Thymus (tissue), 11 donors: ENCODE measurements at regions not wholly inside any gene's neighbourhood (a gene's known extent, or its start where the extent isn't known, plus 50 kb on each side); places are given as distances from the start of the nearest gene placed in this dataset.

Experiments used
- DNase-seq, 9 donors: peaks; one replicate each; pipeline ENCODE4 v3.0.0-alpha.2; 2013; ENCODE audit warnings: low spot score in 9 of 9, low read depth in 6 of 9, missing footprints in 1 of 9
- H3K27ac ChIP-seq, 2 donors: one replicate each; pipeline ENCODE4 v1.5.1; 2013; ENCODE audit warnings: control low read depth in 1 of 2, low read depth in 1 of 2, low read length in 1 of 2, mild to moderate bottlenecking in 1 of 2, moderate library complexity in 1 of 2
- H3K27me3 ChIP-seq, 2 donors: one replicate each; pipeline ENCODE4 v1.5.1; 2013; ENCODE audit warnings: low read length in 1 of 2; ENCODE audit not compliant: control insufficient read depth in 2 of 2, insufficient read depth in 1 of 2
- H3K36me3 ChIP-seq, 2 donors: one replicate each; pipeline ENCODE4 v1.5.1; 2013; ENCODE audit warnings: low read length in 1 of 2, mild to moderate bottlenecking in 1 of 2, moderate library complexity in 1 of 2; ENCODE audit not compliant: control insufficient read depth in 2 of 2, insufficient read depth in 2 of 2
- H3K4me1 ChIP-seq, 2 donors: one replicate each; pipeline ENCODE4 v1.5.1; 2013; ENCODE audit warnings: low read length in 2 of 2; ENCODE audit not compliant: control insufficient read depth in 2 of 2, insufficient read depth in 2 of 2
- H3K4me3 ChIP-seq, 2 donors: one replicate each; pipeline ENCODE4 v1.5.1; 2013; ENCODE audit warnings: low read length in 2 of 2, control low read depth in 1 of 2, mild to moderate bottlenecking in 1 of 2
- H3K9me3 ChIP-seq, 2 donors: one replicate each; pipeline ENCODE4 v1.5.1; 2013; ENCODE audit warnings: low read length in 1 of 2, mild to moderate bottlenecking in 1 of 2; ENCODE audit not compliant: control insufficient read depth in 2 of 2, insufficient read depth in 1 of 2
- WGBS: extraction: QIAGEN DNeasy Blood & Tissue Kit; methylation state at CpG from one replicate; pipeline ENCODE4 v1.1.7; 2013; 5-methylcytosine and 5-hydroxymethylcytosine counted together
- donor health status: healthy.

DNA sequence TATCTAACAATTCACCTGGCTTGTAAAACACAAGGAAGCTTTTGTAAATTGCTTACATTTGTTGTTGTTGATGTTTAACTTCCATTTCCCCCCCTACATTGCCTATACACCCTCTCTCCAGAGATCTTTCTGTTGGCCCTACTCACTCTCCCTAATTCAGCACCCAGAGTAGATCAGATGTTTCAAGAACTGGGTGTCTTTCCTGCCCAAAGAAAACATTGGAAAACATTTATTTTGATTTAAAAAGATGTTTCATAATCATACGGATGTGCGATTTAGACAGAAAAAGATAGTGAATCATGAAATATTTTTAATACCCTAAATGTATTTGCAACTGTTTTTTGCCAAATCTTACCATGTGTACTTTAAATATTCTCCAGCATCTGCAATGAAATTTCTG lies 446.4 kb upstream of the RGS6 start:
- H3K9me3 ChIP-seq = no peaks in the 10 kb centered on the region
- H3K27me3 ChIP-seq = no peaks in the 10 kb centered on the region
- no peak for DNase-seq
- H3K4me1 ChIP-seq = peaks cover 6 to 7% of the 10 kb centered on the region in 2 donors
- peaks cover 0 to 3% of the 10 kb centered on the region in 2 donors for H3K36me3 ChIP-seq
- WGBS = 98% methylated on average over 2 of the region's 2 CpGs
- no peak overlapping the region for H3K27ac ChIP-seq
- H3K4me3 ChIP-seq = no peak overlapping the region

DNA sequence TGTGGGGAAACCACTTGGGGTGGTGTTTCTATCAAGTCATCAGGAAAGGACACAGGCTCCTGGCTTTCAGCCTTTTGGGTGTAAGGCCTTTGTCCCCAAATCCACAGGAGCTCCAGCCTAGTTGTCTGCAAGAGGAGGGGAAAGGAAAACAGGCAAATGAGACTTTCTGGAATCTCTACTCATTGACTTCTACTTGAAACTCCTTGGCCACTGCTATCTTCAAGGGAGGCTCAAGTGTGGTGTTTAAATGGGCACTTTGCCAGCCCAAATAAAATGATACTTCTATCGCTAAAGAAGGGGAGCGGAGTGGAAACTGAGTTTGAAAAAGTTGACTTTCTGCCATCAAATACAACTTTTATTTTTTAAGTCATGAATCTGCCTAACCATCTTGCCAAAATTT lies 445.9 kb upstream of the RGS6 start:
- H3K36me3 ChIP-seq = peaks cover 0 to 3% of the 10 kb centered on the region in 2 donors
- no peaks in the 10 kb centered on the region for H3K27me3 ChIP-seq
- no peak overlapping the region for H3K4me3 ChIP-seq
- H3K4me1 ChIP-seq = peaks cover 6 to 7% of the 10 kb centered on the region in 2 donors
- no peaks in the 10 kb centered on the region for H3K9me3 ChIP-seq
- DNase-seq = no peak
- H3K27ac ChIP-seq = no peak overlapping the region
- WGBS = 95% methylated on average over 2 of the region's 2 CpGs

DNA sequence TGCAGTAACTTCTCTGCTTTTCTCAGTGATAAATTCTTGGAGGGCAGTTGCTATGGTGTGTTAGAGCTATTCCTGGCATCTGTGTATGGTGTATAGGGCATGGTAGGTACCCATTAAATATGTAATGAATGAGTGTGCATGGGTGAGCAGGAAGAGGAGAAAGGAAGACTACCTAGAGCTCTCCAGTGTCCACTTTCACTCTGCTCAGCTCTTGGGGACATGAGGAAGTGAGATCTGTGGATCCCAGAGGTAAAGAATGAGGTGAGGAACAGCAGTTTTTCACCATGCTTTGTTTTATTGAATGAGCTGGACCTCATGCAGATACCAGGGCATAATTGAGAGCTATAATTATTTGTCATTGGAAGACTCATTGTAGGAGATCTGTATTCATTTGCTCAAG lies 444.8 kb upstream of the RGS6 start:
- H3K4me3 ChIP-seq = no peak overlapping the region
- peaks cover 6 to 7% of the 10 kb centered on the region in 2 donors for H3K4me1 ChIP-seq
- no peak overlapping the region for H3K27ac ChIP-seq
- H3K9me3 ChIP-seq = no peaks in the 10 kb centered on the region
- no peak for DNase-seq
- no peaks in the 10 kb centered on the region for H3K27me3 ChIP-seq
- peaks cover 0 to 3% of the 10 kb centered on the region in 2 donors for H3K36me3 ChIP-seq

DNA sequence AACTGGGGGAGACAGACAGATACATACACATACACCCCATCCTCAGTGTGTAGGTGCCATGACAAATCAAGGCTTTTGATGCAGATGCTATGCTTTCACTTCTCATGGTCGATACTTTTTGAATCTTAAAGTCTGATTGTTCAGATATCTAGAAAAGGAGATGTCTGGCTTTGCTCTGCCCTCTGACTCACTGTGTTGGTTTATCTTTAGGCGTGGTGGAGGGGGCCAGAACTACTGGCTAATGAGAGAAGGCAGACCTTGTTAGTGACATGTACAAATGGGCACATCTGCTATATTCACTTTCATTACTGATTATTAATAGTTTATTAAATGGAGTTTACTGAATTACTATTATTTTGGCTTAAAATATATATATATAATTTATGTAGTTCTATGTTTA lies 444.3 kb upstream of the RGS6 start:
- Histone ChIP-seq H3K27ac (no peak overlapping the region), H3K27me3 (no peaks in the 10 kb centered on the region), H3K4me3 (no peak overlapping the region), H3K4me1 (peaks cover 6 to 7% of the 10 kb centered on the region in 2 donors), H3K36me3 (peaks cover 0 to 3% of the 10 kb centered on the region in 2 donors), H3K9me3 (no peaks in the 10 kb centered on the region)
- no peak for DNase-seq
- WGBS = 93% methylated on average over 2 of the region's 2 CpGs

DNA sequence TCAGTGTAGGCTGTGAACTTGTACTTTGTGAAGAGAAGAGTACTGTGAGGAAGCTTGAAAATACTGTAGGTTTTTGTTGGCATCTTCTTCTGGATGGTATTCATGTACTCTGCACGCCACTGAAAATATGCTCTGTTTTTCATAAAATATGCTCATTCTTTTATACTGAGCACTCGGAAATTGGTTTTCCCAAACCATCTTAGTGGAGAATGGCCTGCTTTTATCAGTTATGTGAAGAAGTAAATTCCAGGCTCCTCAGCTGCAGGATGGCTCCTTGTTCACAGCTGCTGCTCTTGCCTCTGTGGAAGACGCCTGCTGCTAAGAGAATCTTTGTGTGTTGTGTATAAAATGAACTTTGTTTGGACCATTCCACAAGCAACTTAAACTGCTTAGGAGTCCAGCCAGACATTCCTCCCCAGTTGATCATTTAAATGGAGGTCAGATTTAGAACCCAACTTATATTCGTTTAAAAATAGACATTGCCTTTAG lies 443.5 kb upstream of the RGS6 start:
- H3K4me1 ChIP-seq = peaks cover 2 to 3% of the 10 kb centered on the region in 2 donors
- peaks cover 0 to 1% of the 10 kb centered on the region in 2 donors for H3K36me3 ChIP-seq
- 96% methylated on average over 4 of the region's 4 CpGs for WGBS
- no peak overlapping the region for H3K4me3 ChIP-seq
- no peaks in the 10 kb centered on the region for H3K9me3 ChIP-seq
- H3K27ac ChIP-seq = no peak overlapping the region
- H3K27me3 ChIP-seq = no peaks in the 10 kb centered on the region
- no peak for DNase-seq

DNA sequence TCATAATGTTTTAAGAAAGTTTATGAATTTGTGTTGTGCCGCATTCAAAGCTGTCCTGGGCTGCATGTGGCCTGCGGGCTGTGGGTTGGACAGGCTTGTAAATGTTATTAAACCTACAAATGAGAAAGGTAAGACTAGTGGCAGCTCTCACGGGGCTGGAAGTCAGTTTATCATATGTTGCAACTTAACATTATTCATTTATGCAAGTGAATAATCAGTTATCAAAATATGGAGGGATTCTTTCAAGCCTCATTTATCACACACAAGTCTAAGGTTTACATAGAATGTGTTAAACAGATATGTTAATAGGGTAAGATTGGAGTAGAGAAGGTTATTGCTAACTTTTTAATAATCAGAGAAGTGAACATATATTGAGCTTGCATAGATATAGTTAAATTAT lies 442.5 kb upstream of the RGS6 start:
- Histone ChIP-seq H3K9me3 (no peaks in the 10 kb centered on the region), H3K27me3 (no peaks in the 10 kb centered on the region), H3K4me3 (no peak overlapping the region), H3K36me3 (no peaks in the 10 kb centered on the region), H3K27ac (no peak overlapping the region), H3K4me1 (no peaks in the 10 kb centered on the region)
- over 99% methylated on average over 3 of the region's 3 CpGs for WGBS
- DNase-seq = no peak

DNA sequence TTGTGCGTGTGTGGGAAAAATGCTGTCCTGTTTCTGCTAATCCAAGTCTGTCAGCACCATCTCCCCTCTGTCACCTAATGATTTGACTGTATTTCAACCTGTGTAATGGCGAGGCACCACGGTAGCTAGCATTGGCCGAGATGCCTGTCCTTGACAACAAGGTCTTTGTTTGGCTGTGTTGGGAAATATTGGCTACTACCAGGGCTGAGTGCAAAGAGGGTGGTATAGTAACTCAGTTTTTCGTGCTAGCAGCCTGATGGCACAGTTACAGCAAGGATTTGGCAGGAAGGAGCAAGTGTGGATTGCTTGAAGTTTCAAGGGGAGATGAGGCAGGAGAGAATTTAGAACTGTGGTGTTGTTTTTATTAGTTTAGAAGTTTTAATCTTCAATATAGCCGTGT lies 440.3 kb upstream of the RGS6 start:
- WGBS = 98% methylated on average over 6 of the region's 6 CpGs
- Histone ChIP-seq H3K9me3 (no peaks in the 10 kb centered on the region), H3K27ac (no peak overlapping the region), H3K27me3 (no peaks in the 10 kb centered on the region), H3K4me1 (no peaks in the 10 kb centered on the region), H3K36me3 (no peaks in the 10 kb centered on the region), H3K4me3 (no peak overlapping the region)
- no peak for DNase-seq

DNA sequence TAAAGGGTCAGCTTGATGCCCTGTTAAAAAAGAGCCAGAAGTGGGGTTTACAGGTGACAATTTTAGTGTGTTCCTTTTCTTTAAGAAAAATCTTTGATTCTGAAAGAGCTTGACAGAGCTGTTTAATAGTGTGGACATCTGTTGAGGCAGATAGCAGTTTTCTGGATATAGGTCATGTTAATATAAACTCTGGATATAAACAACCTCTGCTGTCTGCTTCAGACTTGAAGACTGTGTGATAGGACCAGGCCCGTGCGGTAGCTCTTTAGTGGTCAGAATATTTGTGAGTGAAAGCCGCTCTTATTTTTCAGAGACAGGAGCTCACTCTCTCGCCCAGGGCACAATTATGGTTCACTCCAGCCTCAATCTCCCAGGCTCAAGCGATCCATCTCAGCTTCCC lies 439.9 kb upstream of the RGS6 start:
- WGBS = 89% methylated on average over 5 of the region's 5 CpGs
- DNase-seq = no peak
- H3K36me3 ChIP-seq = no peaks in the 10 kb centered on the region
- H3K4me1 ChIP-seq = no peaks in the 10 kb centered on the region
- H3K27me3 ChIP-seq = no peaks in the 10 kb centered on the region
- no peaks in the 10 kb centered on the region for H3K9me3 ChIP-seq
- no peak overlapping the region for H3K27ac ChIP-seq
- H3K4me3 ChIP-seq = no peak overlapping the region

DNA sequence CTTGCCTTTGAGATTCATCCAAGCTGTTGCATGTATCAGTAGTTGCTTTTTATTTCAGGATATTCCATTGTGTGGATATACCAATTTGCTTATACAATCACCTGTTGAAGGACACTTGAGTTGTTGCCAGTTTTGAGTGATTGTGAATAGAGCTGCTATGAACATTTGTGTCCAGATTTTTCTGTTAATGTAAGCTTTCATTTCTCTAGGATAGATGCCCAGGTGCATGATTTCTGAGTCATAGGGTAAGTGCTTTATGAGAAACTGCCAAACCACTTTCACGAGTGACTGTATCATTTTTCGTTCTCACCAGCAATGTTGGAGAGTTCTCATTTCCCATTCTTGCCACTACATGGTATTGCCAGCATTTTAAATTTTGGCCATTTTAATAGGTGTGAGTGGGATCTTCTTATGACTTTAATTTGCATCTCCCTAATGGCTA lies 434.6 kb upstream of the RGS6 start:
- Histone ChIP-seq H3K27ac (no peak overlapping the region), H3K27me3 (no peaks in the 10 kb centered on the region), H3K36me3 (no peaks in the 10 kb centered on the region), H3K4me1 (no peaks in the 10 kb centered on the region), H3K9me3 (no peaks in the 10 kb centered on the region), H3K4me3 (no peak overlapping the region)
- DNase-seq = peak in 1 of 9 donors; percentile 25
- 67% methylated on average over 2 of the region's 2 CpGs for WGBS

DNA sequence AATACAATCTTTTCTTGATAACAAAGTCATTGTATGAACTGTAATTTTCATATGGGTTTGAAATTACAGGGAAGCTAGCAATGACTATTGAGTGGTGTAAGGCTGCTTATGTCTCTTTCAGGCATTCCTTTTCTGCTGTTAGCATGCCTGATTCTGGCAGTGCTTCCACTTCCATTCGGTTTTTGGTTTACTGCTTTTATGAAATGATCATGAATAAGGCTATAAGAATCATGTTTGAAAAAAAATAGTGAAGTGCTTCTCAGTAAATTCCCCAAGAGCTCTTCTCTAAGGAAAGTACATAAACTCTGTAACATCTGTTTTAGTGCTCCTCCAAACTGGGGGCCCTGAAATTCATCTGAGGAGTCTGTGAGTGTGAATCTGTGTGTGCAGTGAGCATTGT lies 434.0 kb upstream of the RGS6 start:
- Histone ChIP-seq H3K4me3 (no peak overlapping the region), H3K4me1 (no peaks in the 10 kb centered on the region), H3K36me3 (no peaks in the 10 kb centered on the region), H3K27ac (no peak overlapping the region), H3K9me3 (no peaks in the 10 kb centered on the region), H3K27me3 (no peaks in the 10 kb centered on the region)
- no peak for DNase-seq
- WGBS = 90% methylated on average over 1 of the region's 1 CpG
